ENCODE measurements at regions not wholly inside any gene's neighbourhood (a gene's known extent, or its start where the extent isn't known, plus 50 kb on each side); places are given as distances from the start of the nearest gene placed in this dataset.

- Histone ChIP-seq H3K4me3 (ENCODE audit: low read length in 3 of 3) (no peak overlapping the region), H3K4me1 (ENCODE audit: control insufficient read depth in 2 of 3, insufficient read depth in 2 of 3, low read depth in 1 of 3, low read length in 3 of 3) (peaks cover 0 to 2% (median 0%) of the 10 kb centered on the region in 3 donors), H3K36me3 (ENCODE audit: control insufficient read depth in 2 of 3, insufficient read depth in 3 of 3, low read length in 3 of 3) (no peaks in the 10 kb centered on the region), H3K27ac (ENCODE audit: low read depth in 2 of 2, low read length in 2 of 2) (no peak overlapping the region), H3K9ac (ENCODE audit: low read length in 3 of 3) (no peak overlapping the region), H3K27me3 (ENCODE audit: control insufficient read depth, insufficient read depth, low read length) (no peaks in the 10 kb centered on the region), H3K9me3 (ENCODE audit: control insufficient read depth in 2 of 3, insufficient read depth in 1 of 3, low read length in 3 of 3) (no peaks in the 10 kb centered on the region)
- DNase-seq (peak in 2 of 5 donors; percentile 48 to 78), FAIRE-seq (peak; percentile 23)
- intact Hi-C loops (cut with DNase I), result no loop called here
- TF ChIP-seq CTCF (IDR thresholded peaks at IDR 0.05; ENCODE audit: borderline replicate concordance, extremely low read depth, insufficient read depth), result no peak
Observed at GRCh38 chr4:155512817-155513216, 136.1 kb upstream of the MAP9 start.

GRCh38 chr4:155512046-155512445, 135.3 kb upstream of the MAP9 start:
- TF ChIP-seq CTCF (IDR thresholded peaks at IDR 0.05; ENCODE audit: borderline replicate concordance, extremely low read depth, insufficient read depth), result no peak
- Histone ChIP-seq H3K4me3 (ENCODE audit: low read length in 3 of 3) (no peak overlapping the region), H3K4me1 (ENCODE audit: control insufficient read depth in 2 of 3, insufficient read depth in 2 of 3, low read depth in 1 of 3, low read length in 3 of 3) (peaks cover 0 to 2% (median 0%) of the 10 kb centered on the region in 3 donors), H3K27me3 (ENCODE audit: control insufficient read depth, insufficient read depth, low read length) (no peaks in the 10 kb centered on the region), H3K9me3 (ENCODE audit: control insufficient read depth in 2 of 3, insufficient read depth in 1 of 3, low read length in 3 of 3) (no peaks in the 10 kb centered on the region), H3K9ac (ENCODE audit: low read length in 3 of 3) (no peak overlapping the region), H3K36me3 (ENCODE audit: control insufficient read depth in 2 of 3, insufficient read depth in 3 of 3, low read length in 3 of 3) (no peaks in the 10 kb centered on the region), H3K27ac (ENCODE audit: low read depth in 2 of 2, low read length in 2 of 2) (no peak overlapping the region)
- intact Hi-C loops (cut with DNase I), result no loop called here
- no peak for DNase-seq
- FAIRE-seq, result no peak

GRCh38 chr4:155510771-155511170, 134.0 kb upstream of the MAP9 start:
- Histone ChIP-seq H3K4me3 (ENCODE audit: low read length in 3 of 3) (no peak overlapping the region), H3K4me1 (ENCODE audit: control insufficient read depth in 2 of 3, insufficient read depth in 2 of 3, low read depth in 1 of 3, low read length in 3 of 3) (peaks cover 0 to 2% (median 0%) of the 10 kb centered on the region in 3 donors), H3K27me3 (ENCODE audit: control insufficient read depth, insufficient read depth, low read length) (no peaks in the 10 kb centered on the region), H3K9ac (ENCODE audit: low read length in 3 of 3) (no peak overlapping the region), H3K27ac (ENCODE audit: low read depth in 2 of 2, low read length in 2 of 2) (no peak overlapping the region), H3K36me3 (ENCODE audit: control insufficient read depth in 2 of 3, insufficient read depth in 3 of 3, low read length in 3 of 3) (no peaks in the 10 kb centered on the region), H3K9me3 (ENCODE audit: control insufficient read depth in 2 of 3, insufficient read depth in 1 of 3, low read length in 3 of 3) (no peaks in the 10 kb centered on the region)
- DNase-seq (no peak), FAIRE-seq (no peak)
- TF ChIP-seq CTCF (IDR thresholded peaks at IDR 0.05; ENCODE audit: borderline replicate concordance, extremely low read depth, insufficient read depth), result no peak
- intact Hi-C loops (cut with DNase I), result no loop called here

- intact Hi-C loops (cut with DNase I), result no loop called here
- Histone ChIP-seq H3K9ac (ENCODE audit: low read length in 3 of 3) (no peak overlapping the region), H3K27me3 (ENCODE audit: control insufficient read depth, insufficient read depth, low read length) (no peaks in the 10 kb centered on the region), H3K4me3 (ENCODE audit: low read length in 3 of 3) (no peak overlapping the region), H3K9me3 (ENCODE audit: control insufficient read depth in 2 of 3, insufficient read depth in 1 of 3, low read length in 3 of 3) (no peaks in the 10 kb centered on the region), H3K36me3 (ENCODE audit: control insufficient read depth in 2 of 3, insufficient read depth in 3 of 3, low read length in 3 of 3) (no peaks in the 10 kb centered on the region), H3K27ac (ENCODE audit: low read depth in 2 of 2, low read length in 2 of 2) (no peak overlapping the region), H3K4me1 (ENCODE audit: control insufficient read depth in 2 of 3, insufficient read depth in 2 of 3, low read depth in 1 of 3, low read length in 3 of 3) (peaks cover 0 to 2% (median 0%) of the 10 kb centered on the region in 3 donors)
- TF ChIP-seq CTCF (IDR thresholded peaks at IDR 0.05; ENCODE audit: borderline replicate concordance, extremely low read depth, insufficient read depth), result no peak
- FAIRE-seq (peak; percentile 25), DNase-seq (peak in 2 of 5 donors; percentile 36 to 61)
Observed at GRCh38 chr4:155509555-155509954, 132.8 kb upstream of the MAP9 start.
